ENCODE measurements at regions not wholly inside any gene's neighbourhood (a gene's known extent, or its start where the extent isn't known, plus 50 kb on each side); places are given as distances from the start of the nearest gene placed in this dataset.
A peak's percentile ranks its signal among the peaks of the same experiment; 100 is the strongest.

DNA sequence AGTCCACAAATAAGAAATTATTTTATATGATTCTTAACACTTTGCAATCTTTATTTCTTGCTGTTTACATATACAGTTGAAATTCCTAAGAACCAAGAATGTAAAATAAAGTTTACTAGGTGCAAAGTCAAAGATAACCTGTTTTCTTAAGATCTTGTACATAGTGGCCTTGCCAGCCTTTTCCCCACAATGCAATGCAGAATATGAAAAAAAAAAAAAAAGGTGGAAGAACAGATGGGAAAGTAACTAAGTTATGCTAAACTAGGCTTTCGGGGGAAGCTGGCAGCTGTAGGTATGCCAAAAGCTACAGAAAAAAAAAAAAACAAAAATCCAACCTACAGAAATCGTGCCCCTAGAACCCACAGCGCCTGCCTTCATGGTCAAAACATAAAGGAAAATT is 1588.4 kb downstream of the STIM2 start:
- H3K4me2 ChIP-seq (ENCODE audit: extremely low read depth, insufficient read depth, low read length): peak overlapping the region; percentile 7
- H2AFZ ChIP-seq (ENCODE audit: low read length): peak overlapping the region; percentile 3
- TF ChIP-seq, protein P1, sequence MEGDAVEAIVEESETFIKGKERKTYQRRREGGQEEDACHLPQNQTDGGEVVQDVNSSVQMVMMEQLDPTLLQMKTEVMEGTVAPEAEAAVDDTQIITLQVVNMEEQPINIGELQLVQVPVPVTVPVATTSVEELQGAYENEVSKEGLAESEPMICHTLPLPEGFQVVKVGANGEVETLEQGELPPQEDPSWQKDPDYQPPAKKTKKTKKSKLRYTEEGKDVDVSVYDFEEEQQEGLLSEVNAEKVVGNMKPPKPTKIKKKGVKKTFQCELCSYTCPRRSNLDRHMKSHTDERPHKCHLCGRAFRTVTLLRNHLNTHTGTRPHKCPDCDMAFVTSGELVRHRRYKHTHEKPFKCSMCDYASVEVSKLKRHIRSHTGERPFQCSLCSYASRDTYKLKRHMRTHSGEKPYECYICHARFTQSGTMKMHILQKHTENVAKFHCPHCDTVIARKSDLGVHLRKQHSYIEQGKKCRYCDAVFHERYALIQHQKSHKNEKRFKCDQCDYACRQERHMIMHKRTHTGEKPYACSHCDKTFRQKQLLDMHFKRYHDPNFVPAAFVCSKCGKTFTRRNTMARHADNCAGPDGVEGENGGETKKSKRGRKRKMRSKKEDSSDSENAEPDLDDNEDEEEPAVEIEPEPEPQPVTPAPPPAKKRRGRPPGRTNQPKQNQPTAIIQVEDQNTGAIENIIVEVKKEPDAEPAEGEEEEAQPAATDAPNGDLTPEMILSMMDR (conservative IDR thresholded peaks at IDR 0.05 in 1 of 2, IDR thresholded peaks at IDR 0.05 in 1 of 2; ENCODE audit: low read depth in 1 of 2, low read length in 2 of 2): no peak
- TF ChIP-seq EZH2 (IDR thresholded peaks at IDR 0.05; ENCODE audit: low read length, missing control alignments): no peak
- peak overlapping the region in 2 of 4 experiments; percentile 31 to 32 for H3K4me3 ChIP-seq (replicated peaks in 1 of 4; ENCODE audit: control extremely low read depth in 1 of 4, insufficient read depth in 1 of 4, low read depth in 3 of 4, low read length in 4 of 4)
- H3K4me1 ChIP-seq (ENCODE audit: control insufficient read depth, extremely low read depth, insufficient read depth, low read length): no peaks in the 10 kb centered on the region
- peak in 1 of 2 donors; percentile 10 for DNase-seq (ENCODE audit: low read depth in 2 of 2)
- H3K9ac ChIP-seq (ENCODE audit: insufficient read depth, low read length): no peak overlapping the region
- no peaks in the 10 kb centered on the region for H3K27me3 ChIP-seq (ENCODE audit: control insufficient read depth, insufficient read depth, low read length)
- H3K9me3 ChIP-seq (ENCODE audit: control insufficient read depth, insufficient read depth, low read depth, low read length): no peaks in the 10 kb centered on the region
- H4K20me1 ChIP-seq (ENCODE audit: control insufficient read depth, extremely low read depth, insufficient read depth, low read length): no peaks in the 10 kb centered on the region
- H3K79me2 ChIP-seq (ENCODE audit: control insufficient read depth, insufficient read depth, low read length): no peaks in the 10 kb centered on the region
- H3K36me3 ChIP-seq (ENCODE audit: control insufficient read depth, insufficient read depth, low read length): no peaks in the 10 kb centered on the region
- H3K27ac ChIP-seq (ENCODE audit: insufficient read depth, low read length): no peak overlapping the region

DNA sequence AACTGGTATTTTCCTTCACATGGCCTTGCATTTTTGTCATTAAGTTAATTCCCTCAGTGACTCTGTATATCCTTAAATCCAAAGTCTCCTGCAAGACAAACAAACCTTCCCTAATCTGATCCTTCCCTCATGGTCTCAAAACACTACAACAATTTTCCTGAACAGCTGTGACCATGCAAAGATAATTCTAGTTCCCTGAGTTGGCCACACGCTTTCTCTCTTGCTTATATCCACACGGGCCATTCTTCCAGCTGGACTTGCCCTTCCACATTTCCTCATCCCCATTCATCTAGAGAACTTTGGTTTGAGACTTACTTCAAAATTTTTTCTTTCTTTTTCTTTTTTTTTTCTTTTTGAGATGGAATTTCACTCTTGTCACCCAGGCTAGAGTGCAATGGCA is 1590.7 kb downstream of the STIM2 start:
- no peaks in the 10 kb centered on the region for H3K36me3 ChIP-seq (ENCODE audit: control insufficient read depth, insufficient read depth, low read length)
- H3K4me1 ChIP-seq (ENCODE audit: control insufficient read depth, extremely low read depth, insufficient read depth, low read length): no peaks in the 10 kb centered on the region
- no peak overlapping the region for H3K9ac ChIP-seq (ENCODE audit: insufficient read depth, low read length)
- H2AFZ ChIP-seq (ENCODE audit: low read length): no peak overlapping the region
- no peaks in the 10 kb centered on the region for H4K20me1 ChIP-seq (ENCODE audit: control insufficient read depth, extremely low read depth, insufficient read depth, low read length)
- no peak for DNase-seq (ENCODE audit: low read depth in 2 of 2)
- H3K4me2 ChIP-seq (ENCODE audit: extremely low read depth, insufficient read depth, low read length): no peak overlapping the region
- H3K79me2 ChIP-seq (ENCODE audit: control insufficient read depth, insufficient read depth, low read length): no peaks in the 10 kb centered on the region
- no peak overlapping the region for H3K4me3 ChIP-seq (replicated peaks in 1 of 4; ENCODE audit: control extremely low read depth in 1 of 4, insufficient read depth in 1 of 4, low read depth in 3 of 4, low read length in 4 of 4)
- H3K27me3 ChIP-seq (ENCODE audit: control insufficient read depth, insufficient read depth, low read length): no peaks in the 10 kb centered on the region
- TF ChIP-seq, protein P1 (conservative IDR thresholded peaks at IDR 0.05 in 1 of 2, IDR thresholded peaks at IDR 0.05 in 1 of 2; ENCODE audit: low read depth in 1 of 2, low read length in 2 of 2): no peak
- no peak for TF ChIP-seq EZH2 (IDR thresholded peaks at IDR 0.05; ENCODE audit: low read length, missing control alignments)
- H3K9me3 ChIP-seq (ENCODE audit: control insufficient read depth, insufficient read depth, low read depth, low read length): no peaks in the 10 kb centered on the region
- no peak overlapping the region for H3K27ac ChIP-seq (ENCODE audit: insufficient read depth, low read length)

DNA sequence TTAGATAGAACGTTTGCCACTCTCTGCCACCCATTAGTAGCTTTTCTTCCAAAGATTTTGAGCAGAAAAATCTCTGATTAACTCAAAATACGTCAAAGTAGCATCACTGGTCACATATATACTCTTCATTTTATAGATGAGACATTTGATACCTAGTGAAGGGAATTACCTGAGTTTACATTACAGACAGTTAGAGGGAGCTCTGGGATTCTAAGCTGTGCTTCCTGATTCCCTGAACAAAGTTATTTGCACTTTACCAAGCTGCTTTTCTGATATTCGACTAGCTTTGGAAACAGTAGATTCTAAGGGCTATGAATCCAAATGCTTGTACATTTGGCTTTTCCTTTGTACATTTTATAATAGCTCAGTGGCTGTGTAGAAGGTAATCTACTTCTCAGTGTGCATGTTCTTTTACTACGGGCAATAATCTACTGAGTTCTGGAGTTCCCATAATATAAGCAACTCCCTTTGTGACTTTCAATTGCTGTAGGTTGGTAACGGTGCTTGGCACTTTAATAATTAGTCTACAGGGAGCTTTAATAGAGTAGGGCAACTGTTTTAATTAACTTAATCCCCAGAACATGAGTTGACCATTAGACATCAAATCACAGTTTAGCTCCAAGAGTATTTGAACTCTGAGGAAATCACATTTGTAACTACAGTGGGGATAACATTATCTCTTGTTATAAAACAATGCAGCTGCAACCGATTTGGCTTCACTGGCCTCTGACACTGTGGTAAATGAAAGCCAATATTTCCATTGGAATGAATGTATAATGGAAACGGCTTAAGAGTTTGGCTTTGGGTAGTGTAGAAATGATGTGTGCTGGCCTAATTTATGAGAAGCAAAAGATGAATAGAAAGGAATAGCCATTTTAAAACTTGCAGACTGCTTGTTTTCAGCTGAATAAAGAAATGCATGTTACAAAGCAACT is 1602.4 kb downstream of the STIM2 start:
- Histone ChIP-seq H3K9ac (ENCODE audit: insufficient read depth, low read length) (no peak overlapping the region), H3K4me1 (ENCODE audit: control insufficient read depth, extremely low read depth, insufficient read depth, low read length) (no peaks in the 10 kb centered on the region), H3K27ac (ENCODE audit: insufficient read depth, low read length) (no peak overlapping the region), H3K79me2 (ENCODE audit: control insufficient read depth, insufficient read depth, low read length) (no peaks in the 10 kb centered on the region), H3K4me2 (ENCODE audit: extremely low read depth, insufficient read depth, low read length) (no peak overlapping the region), H3K4me3 (replicated peaks in 1 of 4; ENCODE audit: control extremely low read depth in 1 of 4, insufficient read depth in 1 of 4, low read depth in 3 of 4, low read length in 4 of 4) (no peak overlapping the region), H4K20me1 (ENCODE audit: control insufficient read depth, extremely low read depth, insufficient read depth, low read length) (no peaks in the 10 kb centered on the region), H3K27me3 (ENCODE audit: control insufficient read depth, insufficient read depth, low read length) (no peaks in the 10 kb centered on the region), H2AFZ (ENCODE audit: low read length) (peak overlapping the region; percentile 31), H3K36me3 (ENCODE audit: control insufficient read depth, insufficient read depth, low read length) (no peaks in the 10 kb centered on the region), H3K9me3 (ENCODE audit: control insufficient read depth, insufficient read depth, low read depth, low read length) (no peaks in the 10 kb centered on the region)
- TF ChIP-seq, protein P1 (conservative IDR thresholded peaks at IDR 0.05 in 1 of 2, IDR thresholded peaks at IDR 0.05 in 1 of 2; ENCODE audit: low read depth in 1 of 2, low read length in 2 of 2): no peak
- no peak for TF ChIP-seq EZH2 (IDR thresholded peaks at IDR 0.05; ENCODE audit: low read length, missing control alignments)
- peak in 1 of 2 donors; percentile 3 for DNase-seq (ENCODE audit: low read depth in 2 of 2)

All from fibroblast of lung (primary cell).